ENCODE measurements at regions not wholly inside any gene's neighbourhood (a gene's known extent, or its start where the extent isn't known, plus 50 kb on each side); places are given as distances from the start of the nearest gene placed in this dataset.
"Not testable (repeated sequence)": the region's sequence is repeated elsewhere in the genome, so short reads cannot be mapped to it uniquely, and the experiment has no call there.

DNA sequence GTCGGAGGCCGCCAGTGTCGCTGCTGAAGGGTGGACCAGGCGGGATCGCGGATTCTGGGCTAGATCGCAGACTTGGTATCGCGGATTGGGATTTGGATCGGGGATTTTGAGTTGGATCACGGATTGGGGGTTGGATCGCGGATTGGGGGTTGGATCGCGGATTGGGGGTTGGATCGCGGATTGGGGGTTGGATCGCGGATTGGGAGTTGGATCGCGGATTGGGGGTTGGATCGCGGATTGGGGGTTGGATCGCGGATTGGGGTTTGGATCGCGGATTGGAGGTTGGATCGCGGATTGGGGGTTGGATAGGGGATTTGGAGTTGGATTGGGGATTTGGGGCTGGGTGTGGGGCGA is 93.1 kb upstream of the THOC3 start:
- H3K36me3 ChIP-seq; ATAC-seq; H3K9me3 ChIP-seq; DNase-seq; H3K27ac ChIP-seq; H3K27me3 ChIP-seq; H3K4me1 ChIP-seq; intact Hi-C loops (cut with DNase I): not testable (repeated sequence)
- peak overlapping the region in 1 of 12 donors; percentile 34 for H3K4me3 ChIP-seq
- 19 to 31% (median 24%) methylated on average over 20 to 23 of the region's 30 CpGs for WGBS, 4 donors

DNA sequence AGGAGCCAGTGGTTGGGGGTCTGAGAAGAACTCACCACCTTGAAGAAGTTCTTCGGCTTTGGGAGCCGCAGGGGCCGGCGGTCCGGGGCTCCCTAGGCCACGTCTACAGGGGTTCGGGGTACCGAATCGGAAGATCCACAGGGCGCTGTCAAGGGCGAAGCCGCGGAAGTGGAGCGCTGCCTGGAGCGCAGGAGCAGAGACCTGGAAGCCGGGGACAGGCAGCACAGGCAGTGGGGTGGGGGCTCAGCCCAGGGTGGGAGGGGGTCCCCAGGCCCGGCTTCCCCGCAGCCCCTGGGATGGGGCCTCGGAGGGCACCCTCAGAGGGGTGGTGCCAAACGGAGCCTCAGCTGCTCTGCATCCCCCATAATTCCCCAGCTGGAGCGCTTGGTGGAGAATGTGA is 93.5 kb upstream of the THOC3 start:
- H3K4me1 ChIP-seq; H3K27ac ChIP-seq; DNase-seq; H3K36me3 ChIP-seq; intact Hi-C loops (cut with DNase I); H3K27me3 ChIP-seq; H3K4me3 ChIP-seq; H3K9me3 ChIP-seq: not testable (repeated sequence)
- WGBS, 4 donors, result 0 to 34% (median 22%) methylated on average over 1 to 13 of the region's 21 CpGs; no CpG with 5 or more reads in 1 of the 4 donors
- ATAC-seq, result peak in 1 of 4 donors; percentile 31

DNA sequence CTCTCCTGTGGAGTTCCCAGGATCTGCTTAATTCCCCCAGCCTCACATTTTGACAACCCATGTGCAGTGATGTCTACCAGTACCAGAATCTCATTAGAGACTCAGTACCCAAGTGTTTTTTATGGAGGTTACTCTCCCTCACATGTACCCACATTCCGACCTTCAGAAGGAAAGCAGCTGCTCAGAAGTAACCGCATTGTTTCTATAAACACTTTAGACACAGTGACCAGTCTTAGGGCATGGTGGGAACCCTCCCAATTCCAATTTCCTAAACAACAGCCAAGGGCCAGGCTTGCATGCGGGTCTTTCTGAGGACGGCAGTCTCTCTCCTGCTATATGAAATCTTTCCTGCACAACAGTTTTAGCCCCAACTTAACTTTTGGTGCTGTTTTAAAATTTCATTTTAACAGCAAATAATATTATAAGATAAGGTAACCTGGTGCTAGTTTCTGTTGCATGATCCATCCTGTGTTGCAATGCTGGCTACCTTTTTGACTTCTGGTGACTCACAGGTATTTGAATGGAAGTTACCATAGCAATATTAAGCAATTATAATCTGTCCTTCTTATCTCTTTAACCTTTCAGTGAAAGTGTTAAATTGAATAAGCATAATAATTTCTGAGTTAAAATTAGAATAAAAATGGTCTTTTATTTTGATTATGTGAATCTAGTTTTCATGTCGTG is 98.3 kb upstream of the THOC3 start:
- intact Hi-C loops (cut with DNase I); H3K9me3 ChIP-seq; H3K36me3 ChIP-seq; H3K27me3 ChIP-seq; DNase-seq; H3K27ac ChIP-seq; H3K4me1 ChIP-seq; H3K4me3 ChIP-seq; ATAC-seq: not testable (repeated sequence)
- 67 to 92% (median 75%) methylated on average over 3 to 4 of the region's 5 CpGs for WGBS, 4 donors

DNA sequence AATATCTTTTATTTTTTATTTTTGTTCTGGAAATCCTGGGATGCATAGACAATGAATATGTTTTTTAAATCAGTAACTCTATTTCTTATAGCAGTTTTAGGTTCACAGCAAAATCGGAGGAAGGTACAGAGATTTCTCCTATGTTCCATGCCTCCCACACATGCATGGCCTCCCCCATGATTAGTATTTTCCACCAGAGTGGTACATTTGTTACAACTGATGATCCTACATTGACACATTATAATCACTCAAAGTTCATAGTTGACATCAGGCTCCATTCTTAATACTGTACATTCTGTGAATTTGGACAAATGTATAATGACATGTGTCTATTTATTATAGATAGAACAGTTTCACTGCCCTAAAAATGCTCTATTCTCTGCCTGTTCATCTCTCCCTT is 99.0 kb upstream of the THOC3 start:
- ATAC-seq; intact Hi-C loops (cut with DNase I); H3K27ac ChIP-seq; DNase-seq; H3K27me3 ChIP-seq; H3K9me3 ChIP-seq; H3K4me3 ChIP-seq; H3K4me1 ChIP-seq; H3K36me3 ChIP-seq: not testable (repeated sequence)
- 51 to 79% (median 64%) methylated on average over 1 of the region's 1 CpG for WGBS, 4 donors

DNA sequence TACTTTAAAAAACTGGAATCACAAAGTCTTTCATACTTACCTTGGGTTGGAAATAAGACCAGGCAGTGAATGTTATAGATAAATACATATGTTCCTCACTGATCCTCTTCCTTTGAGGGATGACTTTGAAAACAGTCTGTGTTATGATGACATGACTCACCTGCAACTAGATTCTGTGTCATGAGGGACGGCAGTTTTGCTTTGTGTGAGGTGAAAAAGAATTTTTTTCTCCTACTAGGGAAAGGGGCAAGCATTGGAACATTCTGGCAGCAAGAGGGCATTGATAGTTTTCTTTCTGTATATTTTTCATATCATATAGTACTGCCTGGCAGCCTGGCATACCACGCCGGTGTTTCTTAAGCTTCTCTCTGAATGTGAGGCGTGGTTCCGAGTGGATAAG is 99.8 kb upstream of the THOC3 start:
- H3K4me3 ChIP-seq; ATAC-seq; DNase-seq; H3K9me3 ChIP-seq; H3K36me3 ChIP-seq; H3K27ac ChIP-seq; intact Hi-C loops (cut with DNase I); H3K4me1 ChIP-seq; H3K27me3 ChIP-seq: not testable (repeated sequence)
- WGBS, 4 donors, result 87 to 92% (median 91%) methylated on average over 5 of the region's 5 CpGs

DNA sequence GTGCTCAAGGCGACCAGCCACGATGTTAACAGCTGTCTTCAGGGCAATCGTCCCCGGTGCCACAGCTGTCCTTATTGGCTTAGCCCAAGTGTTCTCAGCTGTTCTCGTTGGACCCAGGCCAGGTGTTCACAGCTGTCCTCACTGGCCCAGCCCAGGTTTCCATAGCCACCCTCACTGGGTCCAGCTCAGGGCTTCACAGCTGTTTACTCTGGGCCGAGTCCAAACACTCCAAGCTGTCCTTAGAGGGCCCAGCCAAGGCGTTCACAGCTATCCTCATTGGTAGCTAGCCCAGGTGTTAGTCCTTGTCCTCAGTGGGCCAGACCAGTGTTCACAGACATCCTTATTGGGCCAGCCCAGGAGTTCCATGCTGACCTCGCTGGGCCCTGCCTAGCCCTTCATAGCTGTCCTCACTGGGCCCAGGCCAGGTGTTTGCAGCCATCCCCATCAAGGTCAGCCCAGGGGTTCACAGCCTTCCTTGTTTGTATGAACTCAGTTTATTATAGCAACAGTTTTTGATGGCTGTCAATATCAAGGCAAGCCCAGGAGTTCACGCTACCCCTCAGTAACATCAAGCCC is 106.0 kb upstream of the THOC3 start:
- intact Hi-C loops (cut with DNase I); H3K27ac ChIP-seq; H3K36me3 ChIP-seq; ATAC-seq; H3K4me1 ChIP-seq; H3K4me3 ChIP-seq; H3K9me3 ChIP-seq; H3K27me3 ChIP-seq; DNase-seq: not testable (repeated sequence)
- 57 to 86% (median 74%) methylated on average over 1 to 4 of the region's 9 CpGs for WGBS, 4 donors

DNA sequence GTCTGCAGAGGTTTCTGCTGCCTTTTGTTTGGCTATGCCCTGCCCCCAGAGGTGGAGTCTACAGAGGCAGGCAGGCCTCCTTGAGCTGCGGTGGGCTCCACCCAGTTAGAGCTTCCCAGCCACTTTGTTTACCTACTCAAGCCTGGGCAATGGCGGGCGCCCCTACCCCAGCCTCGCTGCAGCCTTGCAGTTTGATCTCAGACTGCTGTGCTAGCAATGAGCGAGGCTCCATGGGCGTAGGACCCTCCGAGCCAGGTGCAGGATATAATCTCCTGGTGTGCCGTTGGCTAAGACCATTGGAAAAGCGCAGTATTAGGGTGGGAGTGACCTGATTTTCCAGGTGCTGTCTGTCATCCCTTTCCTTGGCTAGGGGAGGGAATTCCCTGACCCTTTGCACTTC is 115.6 kb upstream of the THOC3 start:
- H3K4me3 ChIP-seq; H3K36me3 ChIP-seq; intact Hi-C loops (cut with DNase I); DNase-seq; H3K27me3 ChIP-seq; ATAC-seq; H3K9me3 ChIP-seq; H3K27ac ChIP-seq; H3K4me1 ChIP-seq: not testable (repeated sequence)
- WGBS, 4 donors, result 86 to 94% (median 91%) methylated on average over 2 to 8 of the region's 9 CpGs

DNA sequence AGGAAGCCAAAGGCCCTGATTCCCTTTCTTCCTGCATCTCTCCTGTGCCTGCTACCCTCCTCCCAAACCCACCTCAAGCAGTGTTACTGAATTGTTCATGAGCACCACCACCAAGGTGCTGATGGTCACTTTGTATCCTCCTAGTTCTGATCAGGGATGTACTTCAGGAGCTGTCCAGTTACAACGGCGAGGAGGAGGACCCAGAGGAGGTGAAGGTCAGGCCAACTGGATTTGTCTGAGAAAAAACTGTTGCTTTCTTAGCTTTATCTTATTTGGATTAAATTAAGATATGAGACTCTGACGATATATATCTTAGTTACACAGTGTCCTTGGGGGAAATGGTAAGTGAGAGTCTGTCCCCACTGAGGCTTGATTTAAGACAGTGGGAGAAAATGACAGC is 135.0 kb upstream of the THOC3 start:
- WGBS, 4 donors, result 37 to 52% (median 45%) methylated on average over 3 of the region's 3 CpGs
- intact Hi-C loops (cut with DNase I); H3K27me3 ChIP-seq: not testable (repeated sequence)

DNA sequence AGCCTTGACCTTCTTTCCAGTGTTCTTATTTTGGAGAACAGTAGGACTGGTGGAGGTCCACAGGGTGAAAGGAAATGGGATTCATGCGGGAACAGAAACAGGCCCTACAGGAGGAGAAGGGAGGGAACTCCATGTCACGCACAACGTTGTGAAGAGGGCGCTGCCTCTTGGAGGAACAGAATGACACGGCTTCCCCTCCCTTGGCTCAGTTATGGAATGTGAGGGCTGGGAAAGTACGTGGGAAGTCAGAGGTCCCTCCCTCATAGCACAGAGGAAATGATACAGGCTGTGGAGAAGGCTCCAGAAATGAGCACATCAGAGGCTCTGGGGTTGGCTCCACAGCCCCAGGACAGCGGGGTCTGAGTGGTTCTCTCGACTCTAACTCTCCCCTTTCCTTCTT is 125.3 kb upstream of the SIMC1 start:
- DNase-seq; H3K27ac ChIP-seq; H3K4me3 ChIP-seq; H3K4me1 ChIP-seq; H3K36me3 ChIP-seq; intact Hi-C loops (cut with DNase I); H3K9me3 ChIP-seq; ATAC-seq; H3K27me3 ChIP-seq: not testable (repeated sequence)
- WGBS, 4 donors, result no CpG with 5 or more reads among the region's 8 CpGs

More for the DNA sequence above, 135.0 kb upstream of the THOC3 start:
- H3K36me3 ChIP-seq, H3K27ac ChIP-seq, DNase-seq, H3K4me1 ChIP-seq, H3K4me3 ChIP-seq, ATAC-seq, H3K9me3 ChIP-seq: not testable (repeated sequence)

DNA sequence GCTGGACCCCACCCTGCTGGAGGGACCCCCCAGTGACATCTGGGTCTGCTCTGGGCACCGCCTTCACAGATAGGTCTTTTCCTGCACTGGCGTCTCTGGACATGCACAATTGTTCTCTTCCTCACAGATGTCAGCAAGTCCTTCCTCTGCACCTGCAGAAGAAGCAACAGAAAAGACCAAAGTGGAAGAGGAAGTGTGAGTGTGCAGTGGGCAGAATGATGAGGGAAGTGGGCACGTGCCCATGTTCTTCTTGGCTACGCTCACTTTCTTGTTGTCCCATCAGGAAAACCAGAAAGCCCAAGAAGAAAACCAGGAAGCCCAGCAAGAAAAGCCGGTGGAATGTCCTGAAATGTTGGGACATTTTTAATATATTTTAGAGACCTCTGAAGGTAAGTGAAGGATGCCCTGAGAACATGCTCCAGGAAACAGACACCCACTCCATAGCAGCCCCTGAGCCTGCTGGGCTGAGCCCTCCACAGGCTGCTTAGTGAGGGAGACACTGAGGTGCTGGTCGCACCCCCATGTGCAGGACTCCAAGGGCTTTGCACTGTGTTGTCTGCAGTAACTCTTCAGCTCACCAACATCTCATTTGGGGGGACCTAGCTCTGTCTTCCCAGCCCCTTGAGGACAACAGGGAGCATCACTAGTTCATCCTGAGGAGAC is 124.4 kb upstream of the SIMC1 start:
- intact Hi-C loops (cut with DNase I); ATAC-seq; H3K4me3 ChIP-seq; DNase-seq; H3K9me3 ChIP-seq; H3K36me3 ChIP-seq; H3K4me1 ChIP-seq; H3K27ac ChIP-seq; H3K27me3 ChIP-seq: not testable (repeated sequence)
- WGBS, 4 donors, result 40 to 45% methylated on average over 2 of the region's 6 CpGs; no CpG with 5 or more reads in 2 of the 4 donors

DNA sequence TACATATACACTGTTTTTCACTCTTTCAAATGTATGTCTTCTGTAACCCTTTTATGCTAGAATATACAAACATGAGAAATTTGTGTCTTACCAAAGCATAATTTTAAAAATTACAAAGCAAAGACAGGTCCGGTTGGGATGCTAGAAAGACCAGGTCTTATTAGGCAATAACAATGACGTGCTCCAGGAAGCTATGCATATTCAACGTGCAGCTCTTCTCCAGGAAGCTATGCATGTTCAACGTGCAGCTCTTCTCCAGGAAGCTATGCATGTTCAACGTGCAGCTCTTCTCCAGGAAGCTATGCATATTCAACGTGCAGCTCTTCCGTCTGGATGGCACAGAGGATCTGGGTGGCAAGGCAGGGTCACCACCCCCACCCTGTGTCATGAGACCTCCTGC is 123.4 kb upstream of the SIMC1 start:
- H3K9me3 ChIP-seq; DNase-seq; H3K27ac ChIP-seq; ATAC-seq; H3K4me1 ChIP-seq; H3K27me3 ChIP-seq; intact Hi-C loops (cut with DNase I); H3K4me3 ChIP-seq; H3K36me3 ChIP-seq: not testable (repeated sequence)
- 64 to 75% (median 71%) methylated on average over 4 to 5 of the region's 7 CpGs for WGBS, 4 donors
